A673 (cell line): ENCODE measurements at regions not wholly inside any gene's neighbourhood (a gene's known extent, or its start where the extent isn't known, plus 50 kb on each side); places are given as distances from the start of the nearest gene placed in this dataset.
"Not testable (repeated sequence)": the region's sequence is repeated elsewhere in the genome, so short reads cannot be mapped to it uniquely, and the experiment has no call there.

ENCODE experiments used
- EZH2 ChIP-seq: fragments of 200-600 bp; sonication (generic); IDR thresholded peaks from 2 replicates; pipeline ENCODE4 v1.6.1; 2017; ENCODE audit warnings: borderline replicate concordance, low read depth, mild to moderate bottlenecking, mixed read lengths, antibody characterized with exemption, low read length; ENCODE audit not compliant: poor library complexity, severe bottlenecking
- TF ChIP-seq, protein P1 (sequence below): fragments of 300-800, 200-600 bp; sonication (generic); conservative IDR thresholded peaks from 2 replicates; pipeline ENCODE4 v1.5.1; 2017; ENCODE audit warnings: low read depth, mild to moderate bottlenecking, antibody characterized with exemption, low read length, moderate library complexity, mixed read lengths

DNA sequence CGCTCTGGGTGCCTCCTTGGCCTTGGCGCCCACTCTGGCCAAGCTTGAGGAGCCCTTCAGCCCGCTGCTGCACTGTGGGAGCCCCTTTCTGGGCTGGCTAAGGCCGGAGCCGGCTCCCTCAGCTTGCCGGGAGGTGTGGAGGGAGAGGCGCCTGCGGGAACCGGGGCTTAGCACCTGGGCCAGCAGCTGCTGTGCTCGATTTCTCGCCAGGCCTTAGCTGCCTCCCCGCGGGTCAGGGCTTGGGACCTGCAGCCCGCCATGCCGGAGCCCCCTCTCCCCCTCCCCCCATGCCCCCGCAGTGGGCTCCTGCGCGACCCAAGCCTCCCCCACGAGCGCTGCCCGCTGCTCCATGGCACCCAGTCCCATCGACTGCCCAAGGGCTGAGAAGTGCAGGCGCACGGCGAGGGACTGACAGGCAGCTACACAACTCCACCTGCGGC lies 782.4 kb downstream of the METTL15 start:
- TF ChIP-seq, protein P1, sequence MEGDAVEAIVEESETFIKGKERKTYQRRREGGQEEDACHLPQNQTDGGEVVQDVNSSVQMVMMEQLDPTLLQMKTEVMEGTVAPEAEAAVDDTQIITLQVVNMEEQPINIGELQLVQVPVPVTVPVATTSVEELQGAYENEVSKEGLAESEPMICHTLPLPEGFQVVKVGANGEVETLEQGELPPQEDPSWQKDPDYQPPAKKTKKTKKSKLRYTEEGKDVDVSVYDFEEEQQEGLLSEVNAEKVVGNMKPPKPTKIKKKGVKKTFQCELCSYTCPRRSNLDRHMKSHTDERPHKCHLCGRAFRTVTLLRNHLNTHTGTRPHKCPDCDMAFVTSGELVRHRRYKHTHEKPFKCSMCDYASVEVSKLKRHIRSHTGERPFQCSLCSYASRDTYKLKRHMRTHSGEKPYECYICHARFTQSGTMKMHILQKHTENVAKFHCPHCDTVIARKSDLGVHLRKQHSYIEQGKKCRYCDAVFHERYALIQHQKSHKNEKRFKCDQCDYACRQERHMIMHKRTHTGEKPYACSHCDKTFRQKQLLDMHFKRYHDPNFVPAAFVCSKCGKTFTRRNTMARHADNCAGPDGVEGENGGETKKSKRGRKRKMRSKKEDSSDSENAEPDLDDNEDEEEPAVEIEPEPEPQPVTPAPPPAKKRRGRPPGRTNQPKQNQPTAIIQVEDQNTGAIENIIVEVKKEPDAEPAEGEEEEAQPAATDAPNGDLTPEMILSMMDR, result not testable (repeated sequence)
- TF ChIP-seq EZH2, result not testable (repeated sequence)
